GM12872 (cell line): ENCODE measurements at regions not wholly inside any gene's neighbourhood (a gene's known extent, or its start where the extent isn't known, plus 50 kb on each side); places are given as distances from the start of the nearest gene placed in this dataset.

ENCODE experiments used
- CTCF ChIP-seq: IDR thresholded peaks from 3 replicates; pipeline ENCODE4 v1.5.1; 2011; ENCODE audit warnings: low read depth, mild to moderate bottlenecking, low read length, moderate library complexity; ENCODE audit not compliant: insufficient read depth

GRCh38 chr13:50758796-50759195 is 84.7 kb downstream of the DLEU7 start:
- TF ChIP-seq CTCF: no peak

GRCh38 chr13:50760751-50761150 is 82.7 kb downstream of the DLEU7 start:
- no peak for TF ChIP-seq CTCF

GRCh38 chr13:50761406-50761805 is 82.1 kb downstream of the DLEU7 start:
- no peak for TF ChIP-seq CTCF

- TF ChIP-seq CTCF: no peak
Measured at GRCh38 chr13:50762969-50763567, 80.4 kb downstream of the DLEU7 start.

GRCh38 chr13:50766013-50766412 is 77.5 kb downstream of the DLEU7 start:
- no peak for TF ChIP-seq CTCF

GRCh38 chr13:50766695-50767094 is 76.8 kb downstream of the DLEU7 start:
- no peak for TF ChIP-seq CTCF
